ENCODE measurements at regions not wholly inside any gene's neighbourhood (a gene's known extent, or its start where the extent isn't known, plus 50 kb on each side); places are given as distances from the start of the nearest gene placed in this dataset.

DNA sequence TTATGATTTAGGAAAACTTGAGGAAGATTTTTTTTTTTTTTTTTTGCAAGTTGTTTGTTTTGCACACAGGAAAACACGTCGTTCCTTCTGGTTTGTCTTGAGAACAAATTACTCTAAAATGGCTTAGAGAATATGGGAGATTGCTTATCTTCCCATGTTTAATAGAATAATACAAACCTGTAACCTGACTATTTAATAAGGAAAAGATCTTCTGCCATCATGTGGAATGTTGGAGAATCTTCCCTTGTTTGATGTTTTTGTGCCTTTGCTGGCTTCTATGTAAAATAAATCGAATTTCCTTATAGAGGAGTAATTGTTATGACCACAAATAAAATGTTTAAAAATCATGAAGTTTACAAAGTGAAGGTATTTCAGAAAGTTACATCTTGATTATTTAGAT, 818.8 kb downstream of the GATA3 start:
- Histone ChIP-seq H3K4me1 (no peaks in the 10 kb centered on the region), H3K9me3 (no peaks in the 10 kb centered on the region), H3K27ac (no peak overlapping the region), H3K36me3 (no peaks in the 10 kb centered on the region), H3K27me3 (no peaks in the 10 kb centered on the region), H3K4me3 (no peak overlapping the region)
- no peak for DNase-seq
- intact Hi-C loops (cut with DNase I) = no loop called here
- 24 to 48% methylated on average over 3 of the region's 3 CpGs for WGBS, 2 donors
- no peak for TF ChIP-seq CTCF (IDR thresholded peaks at IDR 0.05)
- no peak for TF ChIP-seq POLR2A (IDR thresholded peaks at IDR 0.05)
- TF ChIP-seq EP300 (IDR thresholded peaks at IDR 0.05) = no peak
- no peak for TF ChIP-seq POLR2AphosphoS5 (IDR thresholded peaks at IDR 0.05)

- no peak overlapping the region for H3K27ac ChIP-seq
- H3K4me3 ChIP-seq = no peak overlapping the region
- no peaks in the 10 kb centered on the region for H3K4me1 ChIP-seq
- no peak for DNase-seq
- TF ChIP-seq POLR2AphosphoS5 (IDR thresholded peaks at IDR 0.05) = no peak
- no peak for TF ChIP-seq CTCF (IDR thresholded peaks at IDR 0.05)
- TF ChIP-seq EP300 (IDR thresholded peaks at IDR 0.05) = no peak
- no peak for TF ChIP-seq POLR2A (IDR thresholded peaks at IDR 0.05)
- no peaks in the 10 kb centered on the region for H3K27me3 ChIP-seq
- H3K9me3 ChIP-seq = no peaks in the 10 kb centered on the region
- WGBS, 2 donors = 89 to 96% methylated on average over 2 of the region's 2 CpGs
- H3K36me3 ChIP-seq = no peaks in the 10 kb centered on the region
- intact Hi-C loops (cut with DNase I) = no loop called here
Observed at GRCh38 chr10:8874268-8874667, 819.8 kb downstream of the GATA3 start.

DNA sequence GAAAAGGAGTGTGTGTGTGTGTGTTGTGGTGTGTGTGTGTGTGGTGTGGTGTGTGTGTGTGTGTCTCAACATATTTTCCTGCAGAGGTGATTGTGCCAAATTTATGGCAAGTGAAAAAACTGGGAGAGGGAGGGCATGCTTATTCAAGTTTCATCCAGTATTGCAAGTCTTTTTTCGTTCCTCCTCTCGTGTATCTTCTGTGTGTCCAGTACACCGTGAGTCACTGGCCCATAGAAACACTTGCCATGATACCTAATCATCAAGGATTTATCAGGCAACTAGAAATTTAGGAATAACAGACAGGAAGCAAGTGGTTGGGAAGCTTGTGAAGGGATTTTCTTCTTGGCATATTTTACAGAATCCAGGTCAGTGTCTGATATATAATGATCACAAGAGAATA, 820.5 kb downstream of the GATA3 start:
- TF ChIP-seq POLR2AphosphoS5 (IDR thresholded peaks at IDR 0.05) (no peak), CTCF (IDR thresholded peaks at IDR 0.05) (no peak), POLR2A (IDR thresholded peaks at IDR 0.05) (no peak), EP300 (IDR thresholded peaks at IDR 0.05) (no peak)
- Histone ChIP-seq H3K36me3 (no peaks in the 10 kb centered on the region), H3K9me3 (no peaks in the 10 kb centered on the region), H3K27ac (no peak overlapping the region), H3K27me3 (no peaks in the 10 kb centered on the region), H3K4me3 (no peak overlapping the region), H3K4me1 (no peaks in the 10 kb centered on the region)
- intact Hi-C loops (cut with DNase I) = no loop called here
- no peak for DNase-seq
- 78 to 86% methylated on average over 3 of the region's 3 CpGs for WGBS, 2 donors

DNA sequence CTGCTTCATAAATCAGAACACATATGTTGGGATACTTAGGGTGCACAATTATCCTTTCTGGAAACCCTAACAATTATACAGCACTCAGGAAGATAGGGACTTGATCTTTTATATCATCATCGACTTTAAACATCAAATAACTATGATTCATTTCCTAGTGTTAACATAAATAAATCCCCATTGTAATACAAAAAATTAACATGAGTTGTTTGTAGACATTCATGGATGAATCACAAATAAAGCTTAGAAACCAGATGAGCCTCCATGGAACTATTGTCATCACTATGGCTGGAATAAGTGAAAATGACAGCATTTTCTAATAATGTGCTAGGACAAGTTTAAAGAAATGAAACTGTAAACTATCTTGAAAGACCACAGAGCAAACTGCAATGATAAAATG, 821.7 kb downstream of the GATA3 start:
- Histone ChIP-seq H3K4me3 (no peak overlapping the region), H3K27ac (no peak overlapping the region), H3K27me3 (no peaks in the 10 kb centered on the region), H3K9me3 (no peaks in the 10 kb centered on the region), H3K36me3 (no peaks in the 10 kb centered on the region), H3K4me1 (no peaks in the 10 kb centered on the region)
- WGBS, 2 donors = 58 to 71% methylated on average over 1 of the region's 1 CpG
- TF ChIP-seq EP300 (IDR thresholded peaks at IDR 0.05) (no peak), POLR2AphosphoS5 (IDR thresholded peaks at IDR 0.05) (no peak), POLR2A (IDR thresholded peaks at IDR 0.05) (no peak), CTCF (IDR thresholded peaks at IDR 0.05) (no peak)
- intact Hi-C loops (cut with DNase I) = no loop called here
- no peak for DNase-seq

- no peak for DNase-seq
- Histone ChIP-seq H3K4me3 (no peak overlapping the region), H3K36me3 (no peaks in the 10 kb centered on the region), H3K4me1 (no peaks in the 10 kb centered on the region), H3K27me3 (no peaks in the 10 kb centered on the region), H3K9me3 (no peaks in the 10 kb centered on the region), H3K27ac (no peak overlapping the region)
- intact Hi-C loops (cut with DNase I) = no loop called here
- WGBS, 2 donors = 74 to 93% methylated on average over 2 of the region's 2 CpGs
- TF ChIP-seq POLR2AphosphoS5 (IDR thresholded peaks at IDR 0.05) (no peak), EP300 (IDR thresholded peaks at IDR 0.05) (no peak)
Observed at GRCh38 chr10:8889538-8889937, 835.0 kb downstream of the GATA3 start.
